ENCODE measurements at regions not wholly inside any gene's neighbourhood (a gene's known extent, or its start where the extent isn't known, plus 50 kb on each side); places are given as distances from the start of the nearest gene placed in this dataset.

DNA sequence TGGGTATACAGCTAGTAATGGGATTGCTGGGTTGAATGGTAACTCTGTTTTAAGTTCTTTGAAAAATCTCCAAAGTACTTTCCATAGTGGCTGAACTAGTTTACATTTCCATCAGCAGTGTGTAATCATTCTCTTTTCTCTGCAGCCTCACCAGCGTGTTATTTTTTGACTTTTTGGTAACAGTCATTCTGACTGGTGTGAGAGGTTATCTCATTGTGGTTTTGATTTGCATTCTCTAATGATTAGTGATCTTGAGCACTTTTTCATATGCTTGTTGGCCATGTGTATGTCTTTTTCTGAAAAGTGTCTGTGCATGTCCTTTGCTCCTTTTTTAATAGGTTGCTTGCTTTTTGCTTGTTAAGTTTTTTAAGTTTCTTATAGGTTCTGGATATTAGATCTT is 194.2 kb upstream of the PHACTR1 start (continued):
- TF ChIP-seq BACH1 (IDR thresholded peaks at IDR 0.05; ENCODE audit: low read length) (no peak), EGR1 (IDR thresholded peaks at IDR 0.05; ENCODE audit: borderline replicate concordance, low read depth, low read length) (no peak), CEBPB (IDR thresholded peaks at IDR 0.05; ENCODE audit: low read depth, low read length) (no peak), SP4 (IDR thresholded peaks at IDR 0.05; ENCODE audit: low read length) (no peak), CHD2 (IDR thresholded peaks at IDR 0.05; ENCODE audit: low read length) (no peak), RXRA (IDR thresholded peaks at IDR 0.05; ENCODE audit: insufficient read depth, low read depth, low read length) (no peak)

All from H1 (cell line).